K562 (cell line): ENCODE measurements at regions not wholly inside any gene's neighbourhood (a gene's known extent, or its start where the extent isn't known, plus 50 kb on each side); places are given as distances from the start of the nearest gene placed in this dataset.

Source experiments
- ATAC-seq: fragments of 200-7000 bp; cut with Tn5 transposase; 3 replicates; pipeline ENCODE4 v1.9.1; 2020; ENCODE audit warnings: moderate library complexity
- BruUV-seq: library from RNA; stranded (reverse); fragments of 400-500 nt; replicated peaks from 2 replicates; lab custom pipeline; 2021; lab: Mats Ljungman, UMichigan
- CTCF ChIA-PET: fragments of 300-600 bp; formaldehyde crosslinking; extraction: SDS; loops from one replicate; lab custom pipeline; 2021; ENCODE audit warnings: low intra/inter-chr PET ratio; lab: Yijun Ruan, JAX
- POLR2A ChIA-PET: fragments of 300-600, 350-650 bp; sonication (Branson Sonifier 250); formaldehyde crosslinking; extraction: SDS; loops from one replicate; lab custom pipeline; 2021; ENCODE audit warnings: antibody characterized with exemption, inconsistent platforms; lab: Yijun Ruan, JAX
- DNase-seq, 4 experiments: peaks; one replicate each; pipeline versions ENCODE4 v3.0.0 to v3.0.0-alpha.2; 2011 to 2018; ENCODE audit warnings: low spot score in 3 of 4, mixed read lengths in 3 of 4; ENCODE audit errors: extremely low read depth in 1 of 4
- FAIRE-seq: peaks from 2 replicates; lab custom pipeline; 2011; peaks lifted over from hg19 to GRCh38; lab: Jason Lieb, UNC
- H2AFZ ChIP-seq: 2 replicates; pipeline ENCODE4 v1.6.0; 2011; ENCODE audit warnings: low read depth, low read length, control low read depth, inconsistent platforms
- H3K27ac ChIP-seq: fragments of 200-600 bp; 3 replicates; pipeline ENCODE4 v1.8.0; 2011; ENCODE audit warnings: low read depth, mild to moderate bottlenecking, control low read depth, inconsistent platforms, low read length, moderate library complexity, mixed read lengths; ENCODE audit errors: extremely low read depth
- H3K27me3 ChIP-seq, 2 experiments: fragments of 300-600 bp in 1 of 2; 2 replicates in 1 of 2; 3 replicates in 1 of 2; pipeline versions ENCODE4 v1.6.0 to v1.8.0; 2011; ENCODE audit warnings: inconsistent platforms in 2 of 2, low read length in 2 of 2, mild to moderate bottlenecking in 1 of 2, mixed read lengths in 1 of 2, moderate library complexity in 1 of 2; ENCODE audit not compliant: control insufficient read depth in 2 of 2, insufficient read depth in 2 of 2
- H3K36me3 ChIP-seq: fragments of 300-600 bp; 3 replicates; pipeline ENCODE4 v1.8.0; 2011; ENCODE audit warnings: mild to moderate bottlenecking, low read length, inconsistent platforms; ENCODE audit not compliant: control insufficient read depth, insufficient read depth
- H3K4me1 ChIP-seq, 2 experiments: fragments of 200-600 bp in 1 of 2; replicated peaks in 1 of 2; 2 replicates in 1 of 2; 3 replicates in 1 of 2; pipeline versions ENCODE4 v1.5.1 to v1.8.0; 2011; ENCODE audit warnings: inconsistent platforms in 2 of 2, low read length in 2 of 2, mild to moderate bottlenecking in 1 of 2, mixed read lengths in 1 of 2, moderate library complexity in 1 of 2; ENCODE audit not compliant: control insufficient read depth in 2 of 2, insufficient read depth in 2 of 2
- H3K4me2 ChIP-seq: 2 replicates; pipeline ENCODE4 v1.6.1; 2011; ENCODE audit warnings: low read length, control low read depth, inconsistent platforms, mixed read lengths; ENCODE audit not compliant: insufficient read depth
- H3K4me3 ChIP-seq: fragments of 200-600 bp; sonication (generic), shearing (Covaris generic); 2 replicates; pipeline ENCODE4 v1.5.1; 2016; ENCODE audit warnings: control low read depth, inconsistent platforms
- H3K79me2 ChIP-seq: fragments of 200-600 bp; 3 replicates; pipeline ENCODE4 v1.8.0; 2011; ENCODE audit warnings: low read length, inconsistent platforms; ENCODE audit not compliant: control insufficient read depth, insufficient read depth
- H3K9ac ChIP-seq, 2 experiments: 2 replicates each; pipeline versions ENCODE4 v1.6.0 to v1.6.1; 2011; ENCODE audit warnings: low read depth in 2 of 2, low read length in 2 of 2, control low read depth in 1 of 2, inconsistent platforms in 1 of 2, mild to moderate bottlenecking in 1 of 2, mixed read lengths in 1 of 2; ENCODE audit not compliant: insufficient read depth in 1 of 2
- H3K9me1 ChIP-seq: one replicate; pipeline ENCODE4 v1.6.0; 2011; ENCODE audit warnings: inconsistent platforms, mild to moderate bottlenecking, low read length, moderate library complexity; ENCODE audit not compliant: control insufficient read depth, insufficient read depth
- H3K9me3 ChIP-seq: replicated peaks from 2 replicates; pipeline ENCODE4 v1.5.1; 2011; ENCODE audit warnings: low read depth, low read length, inconsistent platforms; ENCODE audit not compliant: control insufficient read depth, insufficient read depth
- H4K20me1 ChIP-seq: replicated peaks from 2 replicates; pipeline ENCODE4 v1.6.1; 2011; ENCODE audit warnings: low read length, inconsistent platforms, mixed read lengths; ENCODE audit not compliant: control insufficient read depth, insufficient read depth
- CBX3 ChIP-seq, 2 experiments: IDR thresholded peaks; 1 replicate in 1 of 2; 2 replicates in 1 of 2; pipeline ENCODE4 v1.6.1; 2012; ENCODE audit warnings: inconsistent platforms in 2 of 2, low read length in 2 of 2, borderline replicate concordance in 1 of 2, control low read depth in 1 of 2
- HDAC3 ChIP-seq: fragments of 450-650 bp; IDR thresholded peaks from 2 replicates; pipeline ENCODE4 v1.6.1; 2018; ENCODE audit warnings: borderline replicate concordance, mild to moderate bottlenecking, moderate library complexity; ENCODE audit not compliant: partially characterized antibody
- HDGF ChIP-seq: fragments of 450-650 bp; IDR thresholded peaks from 2 replicates; pipeline ENCODE4 v1.6.1; 2016
- ILK ChIP-seq: fragments of 450-650 bp; IDR thresholded peaks from 2 replicates; pipeline ENCODE4 v1.6.1; 2016; ENCODE audit warnings: missing genetic modification characterization, low read depth, mild to moderate bottlenecking, missing compliant biosample characterization, moderate library complexity, borderline replicate concordance
- MCM5 ChIP-seq: fragments of 450-650 bp; IDR thresholded peaks from 2 replicates; pipeline ENCODE4 v1.6.1; 2016; ENCODE audit warnings: low read depth
- MED1 ChIP-seq: sonication (generic); formaldehyde crosslinking; IDR thresholded peaks from 2 replicates; pipeline ENCODE4 v1.8.1; 2023; ENCODE audit warnings: missing genetic modification reagents, borderline replicate concordance
- POLR2AphosphoS2 ChIP-seq: IDR thresholded peaks from 2 replicates; pipeline ENCODE4 v1.6.1; 2012; ENCODE audit warnings: low read length, improper control_type of control experiment
- POLR2AphosphoS5 ChIP-seq: IDR thresholded peaks from 2 replicates; pipeline ENCODE4 v1.6.1; 2011; ENCODE audit warnings: mild to moderate bottlenecking, low read depth, low read length, moderate library complexity; ENCODE audit not compliant: control insufficient read depth, insufficient read depth
- RCOR1 ChIP-seq, 2 experiments: IDR thresholded peaks; 2 replicates each; pipeline ENCODE4 v1.6.1; 2012; ENCODE audit warnings: low read depth in 2 of 2, low read length in 2 of 2, borderline replicate concordance in 1 of 2, improper control_type of control experiment in 1 of 2
- TCF7L2 ChIP-seq: fragments of 150-350 bp; IDR thresholded peaks from 2 replicates; pipeline ENCODE4 v1.6.1; 2016; ENCODE audit warnings: low read depth, mild to moderate bottlenecking, low read length, moderate library complexity
- ZHX1 ChIP-seq: fragments of 150-350 bp; conservative IDR thresholded peaks from 2 replicates; pipeline ENCODE4 v1.6.1; 2014; ENCODE audit warnings: low read length
- ZNF316 ChIP-seq: fragments of 450-650 bp; IDR thresholded peaks from 2 replicates; pipeline ENCODE4 v1.6.1; 2016
- ZNF431 ChIP-seq: sonication (generic); formaldehyde crosslinking; IDR thresholded peaks from 2 replicates; pipeline ENCODE4 v1.8.0; 2022; ENCODE audit warnings: mild to moderate bottlenecking, missing genetic modification reagents
- WGBS: fragments of 100-300 bp; shearing (Covaris generic); methylation state at CpG from one replicate; pipeline ENCODE4 v1.1.6; 2016; ENCODE audit warnings: low coverage, mixed read lengths; ENCODE audit not compliant: insufficient coverage; ENCODE audit errors: missing lambda C conversion rate; 5-methylcytosine and 5-hydroxymethylcytosine counted together
- in situ Hi-C: fragments of 300-500 bp; cut with MboI; formaldehyde crosslinking; loops from 4 replicates; pipeline ENCODE4 v1.15.0; 2018; ENCODE audit warnings: inconsistent platforms, mixed read lengths
- intact Hi-C: fragments of 100-400 bp; cut with micrococcal nuclease; formaldehyde crosslinking; loops from 2 replicates; pipeline ENCODE4 v1.14.2; 2022
- TF ChIP-seq, protein P1 (sequence below): IDR thresholded peaks from 2 replicates; pipeline ENCODE4 v1.6.1; 2012; ENCODE audit warnings: low read depth, low read length, improper control_type of control experiment, borderline replicate concordance
- TF ChIP-seq, protein P2 (sequence below): sonication (generic); formaldehyde crosslinking; IDR thresholded peaks from 2 replicates; pipeline ENCODE4 v1.8.0; 2022; ENCODE audit warnings: missing genetic modification reagents, mild to moderate bottlenecking, borderline replicate concordance

DNA sequence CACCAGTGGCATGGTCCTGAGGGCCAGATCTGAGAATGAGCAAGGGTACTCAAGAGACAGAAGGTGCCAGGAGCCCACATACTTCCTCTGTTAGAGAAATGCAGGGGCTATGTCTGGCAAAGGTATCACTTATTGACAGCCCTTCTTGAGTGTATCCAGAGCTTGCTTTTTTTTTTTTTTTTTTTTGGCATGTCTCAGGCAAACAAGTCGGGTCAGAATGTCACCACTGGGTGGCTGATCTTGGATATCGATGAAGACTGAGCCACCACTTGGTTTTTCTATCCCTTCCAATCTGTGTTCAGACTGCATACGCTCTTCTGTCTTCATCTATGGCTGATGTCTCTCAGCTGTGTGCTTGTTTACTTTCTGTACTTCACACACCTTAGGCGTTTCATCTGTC lies 363.4 kb upstream of the C2CD4B start:
- Histone ChIP-seq H3K36me3 (no peaks in the 10 kb centered on the region), H3K4me1 (no peaks in the 10 kb centered on the region), H3K9ac (no peak overlapping the region), H3K4me3 (no peak overlapping the region), H3K4me2 (no peak overlapping the region), H3K79me2 (no peaks in the 10 kb centered on the region), H3K27ac (no peak overlapping the region), H3K9me1 (no peaks in the 10 kb centered on the region), H3K9me3 (no peaks in the 10 kb centered on the region), H2AFZ (no peak overlapping the region), H3K27me3 (peaks cover 0 to 2% of the 10 kb centered on the region in 2 experiments; a peak in 1 of 5 replicates), H4K20me1 (no peaks in the 10 kb centered on the region)
- BruUV-seq, result no TSS peak
- POLR2A ChIA-PET, result interaction anchor here (0.7 to 1.5 kb wide), 2 partner anchors 13 to 582 kb away, joined by 3 read pairs; no protein-coding TSS in a partner anchor
- intact Hi-C loops (no loop called here), in situ Hi-C loops (no loop called here)
- TF ChIP-seq POLR2AphosphoS5 (no peak), MED1 (CRISPR knock-in tag) (no peak), ILK (tag) (no peak), RCOR1 (IDR thresholded peaks at IDR 0.05; ENCODE audit: borderline replicate concordance in 1 of 2, low read depth in 2 of 2, low read length in 2 of 2) (no peak), CBX3 (IDR thresholded peaks at IDR 0.05; ENCODE audit: borderline replicate concordance in 1 of 2, low read length in 2 of 2) (no peak), HDGF (no peak), ZNF431 (CRISPR knock-in tag) (no peak), ZHX1 (no peak), TCF7L2 (no peak), ZNF316 (no peak), HDAC3 (no peak), MCM5 (no peak), POLR2AphosphoS2 (no peak)
- TF ChIP-seq, protein P1, sequence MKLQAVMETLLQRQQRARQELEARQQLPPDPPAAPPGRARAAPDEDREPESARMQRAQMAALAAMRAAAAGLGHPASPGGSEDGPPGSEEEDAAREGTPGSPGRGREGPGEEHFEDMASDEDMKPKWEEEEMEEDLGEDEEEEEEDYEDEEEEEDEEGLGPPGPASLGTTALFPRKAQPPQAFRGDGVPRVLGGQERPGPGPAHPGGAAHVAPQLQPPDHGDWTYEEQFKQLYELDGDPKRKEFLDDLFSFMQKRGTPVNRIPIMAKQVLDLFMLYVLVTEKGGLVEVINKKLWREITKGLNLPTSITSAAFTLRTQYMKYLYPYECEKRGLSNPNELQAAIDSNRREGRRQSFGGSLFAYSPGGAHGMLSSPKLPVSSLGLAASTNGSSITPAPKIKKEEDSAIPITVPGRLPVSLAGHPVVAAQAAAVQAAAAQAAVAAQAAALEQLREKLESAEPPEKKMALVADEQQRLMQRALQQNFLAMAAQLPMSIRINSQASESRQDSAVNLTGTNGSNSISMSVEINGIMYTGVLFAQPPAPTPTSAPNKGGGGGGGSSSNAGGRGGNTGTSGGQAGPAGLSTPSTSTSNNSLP, result no peak
- TF ChIP-seq, protein P2, sequence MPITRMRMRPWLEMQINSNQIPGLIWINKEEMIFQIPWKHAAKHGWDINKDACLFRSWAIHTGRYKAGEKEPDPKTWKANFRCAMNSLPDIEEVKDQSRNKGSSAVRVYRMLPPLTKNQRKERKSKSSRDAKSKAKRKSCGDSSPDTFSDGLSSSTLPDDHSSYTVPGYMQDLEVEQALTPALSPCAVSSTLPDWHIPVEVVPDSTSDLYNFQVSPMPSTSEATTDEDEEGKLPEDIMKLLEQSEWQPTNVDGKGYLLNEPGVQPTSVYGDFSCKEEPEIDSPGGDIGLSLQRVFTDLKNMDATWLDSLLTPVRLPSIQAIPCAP (CRISPR knock-in tag), result no peak
- no peak for ATAC-seq
- WGBS, result 1% methylated on average over 4 of the region's 4 CpGs
- FAIRE-seq, result no peak
- DNase-seq, result no peak
- CTCF ChIA-PET, result no interaction called here
